Motor neuron (in vitro differentiated cells): ENCODE measurements at regions not wholly inside any gene's neighbourhood (a gene's known extent, or its start where the extent isn't known, plus 50 kb on each side); places are given as distances from the start of the nearest gene placed in this dataset.
"Not testable (repeated sequence)": the region's sequence is repeated elsewhere in the genome, so short reads cannot be mapped to it uniquely, and the experiment has no call there.

Source experiments
- ATAC-seq, 8 experiments: fragments of 200-7000 bp; cut with Tn5 transposase; replicated peaks in 6 of 8; 2 replicates each; pipeline ENCODE4 v1.8.0; 2021; ENCODE audit warnings: mild to moderate bottlenecking in 8 of 8, moderate library complexity in 8 of 8
- H3K27ac ChIP-seq, 2 donors: fragments of 250-450 bp; sonication (Bioruptor Pico); 2 replicates each; pipeline ENCODE4 v1.9.0; 2021; ENCODE audit warnings: antibody characterized with exemption in 2 of 2, mild to moderate bottlenecking in 2 of 2, moderate library complexity in 1 of 2
- H3K4me1 ChIP-seq, 2 donors: fragments of 250-450 bp; sonication (Bioruptor Pico); replicated peaks in 1 of 2; 2 replicates each; pipeline ENCODE4 v1.6.1; 2021; ENCODE audit warnings: antibody characterized with exemption in 2 of 2, mild to moderate bottlenecking in 2 of 2, moderate library complexity in 1 of 2
- H3K4me3 ChIP-seq, 5 donors: fragments of 250-450 bp; sonication (Bioruptor Pico); 2 replicates each; pipeline ENCODE4 v1.9.0; 2021; ENCODE audit warnings: antibody characterized with exemption in 5 of 5, mild to moderate bottlenecking in 5 of 5, moderate library complexity in 4 of 5
- whole genome bisulfite sequencing, 10 experiments: fragments of 450-650 bp; shearing (Covaris generic); methylation state at CpG; one replicate each; pipeline ENCODE4 v1.0.0; 2022; 5-methylcytosine and 5-hydroxymethylcytosine counted together
- in situ Hi-C, 9 experiments: fragments of 400-800 bp; cut with MboI; loops; one replicate each; pipeline ENCODE4 v1.15.0; 2021; ENCODE audit warnings: low sequenced_read_pairs in 9 of 9, low pct_unique_long_range_greater_than_20kb in 2 of 9; ENCODE audit not compliant: unreplicated experiment in 9 of 9

- WGBS, 10 experiments = 25 to 100% (median 94%) methylated on average over 1 to 2 of the region's 2 CpGs; no CpG with 5 or more reads in 2 of the 10 experiments
- no peak overlapping the region for H3K4me3 ChIP-seq
- in situ Hi-C loops = no loop called here
- no peak overlapping the region for H3K27ac ChIP-seq
- no peak for ATAC-seq
- H3K4me1 ChIP-seq = no peaks in the 10 kb centered on the region
These were observed 391.6 kb upstream of the FKBP1C start for GRCh38 chr6:62819640-62820039.

DNA sequence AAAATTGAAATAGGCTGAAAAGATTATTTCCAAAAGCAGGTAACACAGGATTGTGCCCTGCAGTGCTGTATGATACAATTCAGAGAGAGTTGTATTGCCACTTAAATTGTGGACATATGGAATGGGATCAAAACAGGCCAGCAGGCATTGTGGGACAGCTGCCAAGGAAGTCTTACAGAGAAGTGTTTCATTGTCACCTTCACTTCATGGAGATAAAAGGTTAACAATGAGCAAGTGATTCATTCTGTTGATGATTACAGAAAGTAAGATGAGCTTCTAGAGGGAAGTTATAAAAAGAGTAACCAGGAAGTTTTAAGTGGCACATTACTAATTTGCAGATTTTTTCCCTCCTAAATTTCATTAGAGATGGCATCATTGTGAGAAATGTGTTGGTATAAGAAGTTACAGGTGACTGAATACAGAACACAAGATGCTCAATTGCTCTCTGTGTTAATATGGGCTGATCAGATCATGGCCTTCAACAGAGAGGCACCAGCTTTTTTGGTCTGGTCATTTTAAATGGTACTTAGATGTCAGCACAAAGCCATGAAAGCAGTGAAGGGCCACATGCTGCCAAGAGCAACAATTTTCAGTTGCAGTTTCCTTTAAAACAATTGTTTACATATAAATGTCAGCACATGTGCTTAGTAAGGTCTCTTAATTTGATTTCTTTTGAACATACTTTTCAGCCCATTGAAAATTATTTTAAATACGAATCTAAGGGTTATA is 402.5 kb upstream of the FKBP1C start:
- ATAC-seq = no peak
- WGBS, 10 experiments = 0 to 100% (median 47%) methylated on average over 1 of the region's 1 CpG; no CpG with 5 or more reads in 2 of the 10 experiments
- no peaks in the 10 kb centered on the region for H3K4me1 ChIP-seq
- no peak overlapping the region for H3K27ac ChIP-seq
- in situ Hi-C loops = no loop called here
- H3K4me3 ChIP-seq = no peak overlapping the region

DNA sequence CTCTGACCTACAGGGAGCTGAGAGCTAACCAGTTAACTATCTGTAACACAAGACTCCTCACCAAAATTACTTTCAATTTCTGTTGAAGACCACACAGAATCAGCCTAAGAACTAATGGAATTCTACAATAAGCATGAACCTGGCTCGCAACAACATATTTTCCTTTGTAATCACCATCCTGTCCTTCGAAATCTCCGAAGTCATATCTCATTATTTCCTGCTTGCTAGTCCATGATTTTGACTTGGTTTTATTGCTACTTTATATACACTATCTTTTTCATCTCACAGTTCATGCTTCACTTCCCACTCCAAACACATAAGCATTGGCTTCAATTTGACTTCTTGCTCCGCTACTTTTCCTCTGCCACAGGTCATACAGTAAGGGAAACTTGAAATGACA is 405.8 kb upstream of the FKBP1C start:
- ATAC-seq = no peak
- Histone ChIP-seq H3K27ac (no peak overlapping the region), H3K4me1 (no peaks in the 10 kb centered on the region), H3K4me3 (no peak overlapping the region)
- in situ Hi-C loops = no loop called here
- 0 to 84% (median 58%) methylated on average over 1 to 4 of the region's 4 CpGs for WGBS, 10 experiments

DNA sequence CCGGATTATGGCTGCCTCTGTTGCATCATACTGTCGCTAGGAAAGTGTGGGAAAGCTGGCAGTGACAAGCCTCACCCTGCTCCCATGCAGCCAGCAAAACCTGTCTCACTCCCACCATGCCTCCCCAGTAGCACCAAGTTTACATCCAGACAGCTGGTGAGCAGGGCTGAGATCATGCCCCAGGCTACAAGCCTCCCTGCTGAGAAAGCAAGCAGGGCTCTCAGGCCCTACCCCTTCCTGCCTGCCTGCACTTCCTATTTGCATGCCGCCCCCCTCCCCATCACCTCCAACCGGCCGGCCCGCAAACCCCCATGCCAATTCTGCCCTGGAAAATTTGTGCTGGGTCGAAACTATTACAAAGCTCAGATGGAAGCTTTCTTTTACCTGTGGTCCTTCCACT is 408.2 kb upstream of the FKBP1C start:
- H3K27ac ChIP-seq = no peak overlapping the region
- in situ Hi-C loops = no loop called here
- no peaks in the 10 kb centered on the region for H3K4me1 ChIP-seq
- WGBS, 10 experiments = 0 to 100% (median 7%) methylated on average over 1 to 2 of the region's 7 CpGs; no CpG with 5 or more reads in 6 of the 10 experiments
- peak in 1 of 8 experiments; percentile 39 for ATAC-seq
- no peak overlapping the region for H3K4me3 ChIP-seq

DNA sequence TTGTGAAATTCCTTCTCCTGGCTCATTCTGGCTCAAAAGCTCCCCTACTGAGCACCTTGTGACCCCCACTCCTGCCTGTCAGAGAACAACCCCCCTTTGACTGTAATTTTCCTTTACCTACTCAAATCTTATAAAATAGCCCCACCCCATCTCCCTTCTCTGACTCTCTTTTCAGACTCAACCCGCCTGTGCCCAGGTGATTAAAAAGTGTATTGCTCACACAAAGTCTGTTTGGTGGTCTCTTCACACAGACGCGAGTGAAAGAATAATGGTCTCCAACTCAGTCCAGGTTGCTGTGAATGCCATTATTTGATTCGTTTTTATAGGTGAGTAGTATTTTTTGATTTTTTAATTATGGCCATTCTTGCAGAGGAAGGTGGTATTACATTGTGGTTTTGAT is 414.1 kb upstream of the FKBP1C start:
- Histone ChIP-seq H3K4me3 (no peak overlapping the region), H3K27ac (no peak overlapping the region), H3K4me1 (no peaks in the 10 kb centered on the region)
- WGBS, 10 experiments = 0 to 90% (median 33%) methylated on average over 1 to 4 of the region's 4 CpGs; no CpG with 5 or more reads in 1 of the 10 experiments
- ATAC-seq = no peak
- in situ Hi-C loops = no loop called here

GRCh38 chr6:62775427-62776022 is 435.7 kb upstream of the FKBP1C start:
- Histone ChIP-seq H3K4me1 (no peaks in the 10 kb centered on the region), H3K4me3 (no peak overlapping the region), H3K27ac (no peak overlapping the region)
- ATAC-seq = no peak
- 10 to 57% (median 47%) methylated on average over 1 to 5 of the region's 5 CpGs for WGBS, 10 experiments
- in situ Hi-C loops = no loop called here

GRCh38 chr6:62766174-62766573 is 445.1 kb upstream of the FKBP1C start:
- ATAC-seq, H3K4me1 ChIP-seq, in situ Hi-C loops, H3K4me3 ChIP-seq, H3K27ac ChIP-seq: not testable (repeated sequence)
- 19 to 83% (median 24%) methylated on average over 1 to 3 of the region's 5 CpGs; no CpG with 5 or more reads in 3 of the 10 experiments for WGBS, 10 experiments

GRCh38 chr6:62764841-62765240 is 446.4 kb upstream of the FKBP1C start:
- Histone ChIP-seq H3K4me3 (no peak overlapping the region), H3K4me1 (peaks cover 3 to 9% of the 10 kb centered on the region in 2 donors), H3K27ac (no peak overlapping the region)
- in situ Hi-C loops = no loop called here
- ATAC-seq = no peak
- no CpG with 5 or more reads among the region's 3 CpGs for WGBS, 10 experiments

DNA sequence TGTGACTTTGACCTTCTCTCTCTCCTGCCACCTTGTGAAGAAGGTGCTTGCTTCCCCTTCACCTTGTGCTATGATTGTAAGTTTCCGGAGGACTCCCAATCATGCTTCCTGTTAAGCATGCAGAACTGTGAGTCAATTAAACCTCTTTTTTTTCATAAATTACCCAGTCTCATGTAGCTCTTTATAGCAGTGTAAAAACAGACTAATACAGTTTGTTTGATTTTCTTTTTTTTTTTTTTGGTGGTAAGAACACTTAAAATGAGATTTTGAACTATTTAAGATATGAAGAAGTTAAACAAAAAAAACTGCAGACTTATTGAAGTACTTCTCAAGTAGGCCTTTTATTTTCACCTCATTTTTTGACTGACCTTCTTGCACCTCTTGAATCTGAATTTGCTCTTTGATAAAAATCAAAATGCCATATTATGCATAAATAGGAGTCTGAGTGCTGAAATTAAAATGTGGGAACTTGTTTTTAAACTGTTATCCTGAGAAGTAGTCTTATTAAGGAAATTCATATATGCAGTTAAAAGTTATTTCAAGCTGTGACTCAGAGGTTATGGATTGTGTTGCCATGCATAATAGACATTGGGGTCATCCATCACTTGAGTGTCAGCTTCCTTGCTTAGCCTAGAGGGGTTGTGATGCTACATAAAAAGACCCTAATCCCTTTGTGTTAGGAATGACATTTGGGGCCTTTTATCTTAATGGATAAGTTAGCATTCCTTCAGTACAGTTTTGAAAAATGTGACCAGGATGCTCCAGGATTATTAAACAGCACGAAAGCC is 447.9 kb upstream of the FKBP1C start:
- no peak overlapping the region for H3K27ac ChIP-seq
- in situ Hi-C loops = no loop called here
- peaks cover 3 to 9% of the 10 kb centered on the region in 2 donors for H3K4me1 ChIP-seq
- WGBS, 10 experiments = 0 to 70% (median 34%) methylated on average over 1 to 2 of the region's 2 CpGs
- no peak overlapping the region for H3K4me3 ChIP-seq
- ATAC-seq = peak; percentile 47 to 93 (median 68)

GRCh38 chr6:62746968-62747367 is 460.9 kb upstream of the KHDRBS2 start:
- ATAC-seq = no peak
- in situ Hi-C loops = no loop called here
- Histone ChIP-seq H3K27ac (no peak overlapping the region), H3K4me3 (no peak overlapping the region), H3K4me1 (no peaks in the 10 kb centered on the region)
- 10 to 89% (median 71%) methylated on average over 1 of the region's 1 CpG; no CpG with 5 or more reads in 5 of the 10 experiments for WGBS, 10 experiments

DNA sequence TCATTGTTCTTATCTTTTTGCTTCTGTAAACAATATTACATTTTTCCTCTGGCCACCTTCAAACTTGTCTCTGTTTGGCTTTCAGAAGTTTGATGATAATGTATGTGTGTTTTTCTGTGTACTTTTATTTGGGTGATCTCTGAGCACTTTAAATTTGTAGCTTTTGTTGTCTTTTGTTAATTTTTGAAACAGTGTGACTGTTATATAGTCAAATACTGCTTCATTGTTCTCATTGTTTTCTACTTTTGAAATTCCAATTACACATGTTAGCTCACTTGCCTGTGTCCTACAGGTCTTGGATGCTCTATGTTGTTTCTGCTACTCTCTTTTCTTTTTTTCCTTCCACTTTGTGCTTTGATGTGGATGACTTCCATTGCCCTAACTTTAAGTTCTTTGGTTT is 460.1 kb upstream of the KHDRBS2 start:
- Histone ChIP-seq H3K4me3 (no peak overlapping the region), H3K27ac (no peak overlapping the region), H3K4me1 (no peaks in the 10 kb centered on the region)
- ATAC-seq = no peak
- in situ Hi-C loops = no loop called here

DNA sequence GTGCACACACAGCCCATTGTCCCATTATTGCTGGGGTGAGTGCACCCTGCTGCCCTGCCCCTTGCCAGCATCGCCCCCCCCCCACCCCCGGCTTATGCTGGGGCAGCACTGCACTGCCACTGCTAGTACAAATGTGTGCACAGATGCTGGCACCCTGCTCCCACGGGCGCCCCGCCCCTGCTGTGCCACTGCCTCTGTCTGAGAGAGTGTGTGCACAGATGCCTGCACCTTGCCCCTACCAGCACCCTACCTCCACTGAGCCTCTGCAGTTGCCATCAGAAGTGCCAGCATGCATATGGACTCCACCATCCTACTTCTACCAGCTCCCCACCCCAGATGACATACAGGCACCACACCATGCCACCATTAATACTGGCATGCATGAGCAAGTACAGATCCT is 454.6 kb upstream of the KHDRBS2 start:
- in situ Hi-C loops = no loop called here
- Histone ChIP-seq H3K4me3 (no peak overlapping the region), H3K4me1 (no peaks in the 10 kb centered on the region), H3K27ac (no peak overlapping the region)
- WGBS, 10 experiments = 72% methylated on average over 3 of the region's 5 CpGs; no CpG with 5 or more reads in 9 of the 10 experiments
- ATAC-seq = no peak

DNA sequence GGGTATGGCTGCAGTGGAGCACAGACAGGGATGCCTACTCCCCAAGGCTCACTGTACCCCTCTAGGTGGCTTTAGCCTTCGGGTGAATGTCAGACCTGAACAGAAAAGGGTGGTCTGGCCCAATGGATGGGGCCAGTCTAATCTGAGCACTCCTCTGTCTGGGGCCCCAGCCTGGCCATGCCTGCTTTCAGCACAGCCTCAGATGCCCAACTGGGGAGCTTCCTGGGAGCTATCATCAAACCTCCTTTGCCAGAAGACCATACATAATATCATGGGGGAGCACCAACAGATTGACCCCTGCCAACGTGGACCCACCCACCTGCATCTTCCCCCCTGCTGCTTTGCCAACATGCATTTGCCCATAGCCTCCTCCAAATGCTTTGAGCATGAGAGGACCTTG is 454.1 kb upstream of the KHDRBS2 start:
- in situ Hi-C loops = no loop called here
- no peak for ATAC-seq
- no peak overlapping the region for H3K27ac ChIP-seq
- no peak overlapping the region for H3K4me3 ChIP-seq
- 0 to 40% methylated on average over 1 of the region's 2 CpGs; no CpG with 5 or more reads in 8 of the 10 experiments for WGBS, 10 experiments
- no peaks in the 10 kb centered on the region for H3K4me1 ChIP-seq
